GM12892 (cell line): ENCODE measurements at regions not wholly inside any gene's neighbourhood (a gene's known extent, or its start where the extent isn't known, plus 50 kb on each side); places are given as distances from the start of the nearest gene placed in this dataset.

Experiments
- POLR2A ChIP-seq: IDR thresholded peaks from 2 replicates; pipeline ENCODE4 v1.6.1; 2011; ENCODE audit warnings: low read depth, low read length, control low read depth
- TAF1 ChIP-seq: IDR thresholded peaks from 2 replicates; pipeline ENCODE4 v1.6.1; 2011; ENCODE audit warnings: low read depth, mild to moderate bottlenecking, control low read depth, low read length, borderline replicate concordance

- no peak for TF ChIP-seq TAF1
- no peak for TF ChIP-seq POLR2A
These were observed 222.4 kb upstream of the AMIGO2 start for GRCh38 chr12:47302111-47302671.
